ENCODE measurements at regions not wholly inside any gene's neighbourhood (a gene's known extent, or its start where the extent isn't known, plus 50 kb on each side); places are given as distances from the start of the nearest gene placed in this dataset.
A peak's percentile ranks its signal among the peaks of the same experiment; 100 is the strongest.

DNA sequence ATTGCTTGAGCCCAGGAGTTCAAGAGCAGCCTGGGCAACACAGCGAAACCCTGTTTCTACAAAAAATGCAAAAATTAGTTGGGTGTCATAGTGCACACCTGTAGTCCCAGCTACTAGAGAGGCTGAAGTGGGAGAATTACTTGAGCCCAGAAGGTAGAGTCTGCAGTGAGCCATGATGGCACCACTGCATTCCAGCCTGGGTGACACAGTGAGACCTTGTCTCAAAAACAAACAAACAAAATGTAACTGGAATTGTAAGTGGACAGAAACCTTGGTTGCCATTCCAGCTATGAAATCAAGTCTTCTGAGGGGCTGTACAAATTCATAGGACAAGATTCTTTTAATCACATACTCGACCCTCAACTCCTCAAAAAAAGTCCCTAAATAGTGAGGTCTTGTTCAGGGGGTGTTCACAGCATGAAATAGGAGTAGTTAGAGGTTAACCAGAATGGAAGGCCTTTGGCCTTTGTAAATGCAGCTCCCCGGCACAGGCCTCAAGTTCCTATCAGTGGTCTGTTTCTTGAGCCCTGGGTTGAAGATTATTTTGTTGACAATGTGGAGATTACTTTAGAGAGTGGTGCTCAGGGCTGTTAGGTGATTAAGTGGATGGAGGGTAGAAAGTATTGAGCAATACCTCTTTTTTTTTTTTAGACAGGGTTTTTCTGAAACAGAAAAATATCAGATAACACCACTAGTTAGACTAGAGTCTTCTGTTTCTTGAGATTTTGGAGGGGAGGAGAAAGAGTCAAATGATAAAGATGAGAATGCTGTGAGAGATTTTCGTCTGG lies 138.7 kb upstream of the ZNF648 start (continued):
- TF ChIP-seq ZBTB39 (CRISPR knock-in tag; IDR thresholded peaks at IDR 0.05) (no peak), GATA4 (IDR thresholded peaks at IDR 0.05; ENCODE audit: borderline replicate concordance, low read depth) (peak; percentile 77; the same call in 1 of the 2 replicates), ZNF737 (CRISPR knock-in tag; IDR thresholded peaks at IDR 0.05; ENCODE audit: borderline replicate concordance) (no peak), SIX1 (CRISPR knock-in tag; IDR thresholded peaks at IDR 0.05; ENCODE audit: borderline replicate concordance) (peak; percentile 56; the same call in 1 of the 2 replicates), MLX (CRISPR knock-in tag; IDR thresholded peaks at IDR 0.05) (no peak), ZSCAN22 (CRISPR knock-in tag; IDR thresholded peaks at IDR 0.05) (no peak), ZNF790 (CRISPR knock-in tag; IDR thresholded peaks at IDR 0.05; ENCODE audit: borderline replicate concordance) (no peak), PLRG1 (conservative IDR thresholded peaks at IDR 0.05) (no peak)
- TF ChIP-seq, protein P1, sequence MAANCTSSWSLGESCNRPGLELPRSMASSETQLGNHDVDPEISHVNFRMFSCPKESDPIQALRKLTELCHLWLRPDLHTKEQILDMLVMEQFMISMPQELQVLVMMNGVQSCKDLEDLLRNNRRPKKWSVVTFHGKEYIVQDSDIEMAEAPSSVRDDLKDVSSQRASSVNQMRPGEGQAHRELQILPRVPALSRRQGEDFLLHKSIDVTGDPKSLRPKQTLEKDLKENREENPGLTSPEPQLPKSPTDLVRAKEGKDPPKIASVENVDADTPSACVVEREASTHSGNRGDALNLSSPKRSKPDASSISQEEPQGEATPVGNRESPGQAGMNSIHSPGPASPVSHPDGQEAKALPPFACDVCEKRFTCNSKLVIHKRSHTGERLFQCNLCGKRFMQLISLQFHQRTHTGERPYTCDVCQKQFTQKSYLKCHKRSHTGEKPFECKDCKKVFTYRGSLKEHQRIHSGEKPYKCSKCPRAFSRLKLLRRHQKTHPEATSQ (CRISPR knock-in tag; IDR thresholded peaks at IDR 0.05; ENCODE audit: borderline replicate concordance), result peak; percentile 16; the same call in 1 of the 2 replicates
- TF ChIP-seq, protein P2, sequence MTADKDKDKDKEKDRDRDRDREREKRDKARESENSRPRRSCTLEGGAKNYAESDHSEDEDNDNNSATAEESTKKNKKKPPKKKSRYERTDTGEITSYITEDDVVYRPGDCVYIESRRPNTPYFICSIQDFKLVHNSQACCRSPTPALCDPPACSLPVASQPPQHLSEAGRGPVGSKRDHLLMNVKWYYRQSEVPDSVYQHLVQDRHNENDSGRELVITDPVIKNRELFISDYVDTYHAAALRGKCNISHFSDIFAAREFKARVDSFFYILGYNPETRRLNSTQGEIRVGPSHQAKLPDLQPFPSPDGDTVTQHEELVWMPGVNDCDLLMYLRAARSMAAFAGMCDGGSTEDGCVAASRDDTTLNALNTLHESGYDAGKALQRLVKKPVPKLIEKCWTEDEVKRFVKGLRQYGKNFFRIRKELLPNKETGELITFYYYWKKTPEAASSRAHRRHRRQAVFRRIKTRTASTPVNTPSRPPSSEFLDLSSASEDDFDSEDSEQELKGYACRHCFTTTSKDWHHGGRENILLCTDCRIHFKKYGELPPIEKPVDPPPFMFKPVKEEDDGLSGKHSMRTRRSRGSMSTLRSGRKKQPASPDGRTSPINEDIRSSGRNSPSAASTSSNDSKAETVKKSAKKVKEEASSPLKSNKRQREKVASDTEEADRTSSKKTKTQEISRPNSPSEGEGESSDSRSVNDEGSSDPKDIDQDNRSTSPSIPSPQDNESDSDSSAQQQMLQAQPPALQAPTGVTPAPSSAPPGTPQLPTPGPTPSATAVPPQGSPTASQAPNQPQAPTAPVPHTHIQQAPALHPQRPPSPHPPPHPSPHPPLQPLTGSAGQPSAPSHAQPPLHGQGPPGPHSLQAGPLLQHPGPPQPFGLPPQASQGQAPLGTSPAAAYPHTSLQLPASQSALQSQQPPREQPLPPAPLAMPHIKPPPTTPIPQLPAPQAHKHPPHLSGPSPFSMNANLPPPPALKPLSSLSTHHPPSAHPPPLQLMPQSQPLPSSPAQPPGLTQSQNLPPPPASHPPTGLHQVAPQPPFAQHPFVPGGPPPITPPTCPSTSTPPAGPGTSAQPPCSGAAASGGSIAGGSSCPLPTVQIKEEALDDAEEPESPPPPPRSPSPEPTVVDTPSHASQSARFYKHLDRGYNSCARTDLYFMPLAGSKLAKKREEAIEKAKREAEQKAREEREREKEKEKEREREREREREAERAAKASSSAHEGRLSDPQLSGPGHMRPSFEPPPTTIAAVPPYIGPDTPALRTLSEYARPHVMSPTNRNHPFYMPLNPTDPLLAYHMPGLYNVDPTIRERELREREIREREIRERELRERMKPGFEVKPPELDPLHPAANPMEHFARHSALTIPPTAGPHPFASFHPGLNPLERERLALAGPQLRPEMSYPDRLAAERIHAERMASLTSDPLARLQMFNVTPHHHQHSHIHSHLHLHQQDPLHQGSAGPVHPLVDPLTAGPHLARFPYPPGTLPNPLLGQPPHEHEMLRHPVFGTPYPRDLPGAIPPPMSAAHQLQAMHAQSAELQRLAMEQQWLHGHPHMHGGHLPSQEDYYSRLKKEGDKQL (CRISPR knock-in tag; IDR thresholded peaks at IDR 0.05; ENCODE audit: low read depth), result 0 out of 2 replicates have a peak, but pooled peaks have one; percentile 19
- TF ChIP-seq, protein P3, sequence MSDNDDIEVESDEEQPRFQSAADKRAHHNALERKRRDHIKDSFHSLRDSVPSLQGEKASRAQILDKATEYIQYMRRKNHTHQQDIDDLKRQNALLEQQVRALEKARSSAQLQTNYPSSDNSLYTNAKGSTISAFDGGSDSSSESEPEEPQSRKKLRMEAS (IDR thresholded peaks at IDR 0.05), result 0 out of 2 replicates have a peak, but pooled peaks have one; percentile 36
- TF ChIP-seq, protein P4, sequence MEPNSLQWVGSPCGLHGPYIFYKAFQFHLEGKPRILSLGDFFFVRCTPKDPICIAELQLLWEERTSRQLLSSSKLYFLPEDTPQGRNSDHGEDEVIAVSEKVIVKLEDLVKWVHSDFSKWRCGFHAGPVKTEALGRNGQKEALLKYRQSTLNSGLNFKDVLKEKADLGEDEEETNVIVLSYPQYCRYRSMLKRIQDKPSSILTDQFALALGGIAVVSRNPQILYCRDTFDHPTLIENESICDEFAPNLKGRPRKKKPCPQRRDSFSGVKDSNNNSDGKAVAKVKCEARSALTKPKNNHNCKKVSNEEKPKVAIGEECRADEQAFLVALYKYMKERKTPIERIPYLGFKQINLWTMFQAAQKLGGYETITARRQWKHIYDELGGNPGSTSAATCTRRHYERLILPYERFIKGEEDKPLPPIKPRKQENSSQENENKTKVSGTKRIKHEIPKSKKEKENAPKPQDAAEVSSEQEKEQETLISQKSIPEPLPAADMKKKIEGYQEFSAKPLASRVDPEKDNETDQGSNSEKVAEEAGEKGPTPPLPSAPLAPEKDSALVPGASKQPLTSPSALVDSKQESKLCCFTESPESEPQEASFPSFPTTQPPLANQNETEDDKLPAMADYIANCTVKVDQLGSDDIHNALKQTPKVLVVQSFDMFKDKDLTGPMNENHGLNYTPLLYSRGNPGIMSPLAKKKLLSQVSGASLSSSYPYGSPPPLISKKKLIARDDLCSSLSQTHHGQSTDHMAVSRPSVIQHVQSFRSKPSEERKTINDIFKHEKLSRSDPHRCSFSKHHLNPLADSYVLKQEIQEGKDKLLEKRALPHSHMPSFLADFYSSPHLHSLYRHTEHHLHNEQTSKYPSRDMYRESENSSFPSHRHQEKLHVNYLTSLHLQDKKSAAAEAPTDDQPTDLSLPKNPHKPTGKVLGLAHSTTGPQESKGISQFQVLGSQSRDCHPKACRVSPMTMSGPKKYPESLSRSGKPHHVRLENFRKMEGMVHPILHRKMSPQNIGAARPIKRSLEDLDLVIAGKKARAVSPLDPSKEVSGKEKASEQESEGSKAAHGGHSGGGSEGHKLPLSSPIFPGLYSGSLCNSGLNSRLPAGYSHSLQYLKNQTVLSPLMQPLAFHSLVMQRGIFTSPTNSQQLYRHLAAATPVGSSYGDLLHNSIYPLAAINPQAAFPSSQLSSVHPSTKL (CRISPR knock-in tag; IDR thresholded peaks at IDR 0.05), result peak; percentile 57
